HCT116 (cell line): ENCODE measurements at regions not wholly inside any gene's neighbourhood (a gene's known extent, or its start where the extent isn't known, plus 50 kb on each side); places are given as distances from the start of the nearest gene placed in this dataset.

Experiments used
- ATAC-seq: fragments of 200-7000 bp; cut with Tn5 transposase; 2 replicates; pipeline ENCODE4 v1.9.1; 2020; ENCODE audit warnings: mild to moderate bottlenecking, moderate library complexity
- BruUV-seq: library from RNA; stranded (reverse); fragments of 400-500 nt; replicated peaks from 2 replicates; lab custom pipeline; 2021; lab: Mats Ljungman, UMichigan
- CTCF ChIA-PET: fragments of 300-600 bp; sonication (Branson Sonifier 250); formaldehyde crosslinking; loops from one replicate; lab custom pipeline; 2021; ENCODE audit warnings: antibody characterized with exemption; lab: Charles Lee
- POLR2A ChIA-PET: fragments of 300-600, 350-600 bp; sonication (Branson Sonifier 250); formaldehyde crosslinking; loops from one replicate; lab custom pipeline; 2021; ENCODE audit warnings: antibody characterized with exemption; lab: Charles Lee
- RAD21 ChIA-PET, 2 experiments: fragments of 300-600 bp; sonication (Branson Sonifier 250); formaldehyde crosslinking; loops; one replicate each; lab custom pipeline; 2023; ENCODE audit warnings: low total read pairs in 2 of 2; ENCODE audit not compliant: uncharacterized antibody in 2 of 2, unreplicated experiment in 2 of 2, low non-redundant PET in 1 of 2; lab: Charles Lee
- DNase-seq: peaks from one replicate; pipeline ENCODE4 v3.0.0-alpha.2; 2010; ENCODE audit warnings: low read depth, low spot score
- H2AFZ ChIP-seq: fragments of 200-600 bp; shearing (Covaris generic), sonication (generic); 2 replicates; pipeline ENCODE4 v1.6.1; 2017; ENCODE audit warnings: low read depth, mixed run types, mixed read lengths, antibody characterized with exemption, low read length; ENCODE audit not compliant: poor library complexity, severe bottlenecking
- H3K27ac ChIP-seq: 2 replicates; pipeline ENCODE4 v1.5.1; 2012; ENCODE audit warnings: low read depth, low read length
- H3K27me3 ChIP-seq: fragments of 200-600 bp; sonication (generic); 2 replicates; pipeline ENCODE4 v1.6.1; 2016; ENCODE audit warnings: mixed run types, low read length, mixed read lengths; ENCODE audit not compliant: insufficient read depth
- H3K36me3 ChIP-seq, 2 experiments: fragments of 200-500 bp in 1 of 2; fragments of 200-600 bp in 1 of 2; sonication (Bioruptor generic) in 1 of 2; sonication (generic) in 1 of 2; 2 replicates each; pipeline versions ENCODE4 v1.5.1 to v1.6.1; 2014 to 2016; ENCODE audit warnings: low read length in 2 of 2, inconsistent platforms in 1 of 2, mixed read lengths in 1 of 2, mixed run types in 1 of 2; ENCODE audit not compliant: insufficient read depth in 2 of 2, control insufficient read depth in 1 of 2
- H3K4me1 ChIP-seq, 2 experiments: fragments of 200-600 bp in 1 of 2; sonication (generic) in 1 of 2; 2 replicates each; pipeline versions ENCODE4 v1.5.1 to v1.6.1; 2012 to 2017; ENCODE audit warnings: low read length in 2 of 2, inconsistent platforms in 1 of 2, mild to moderate bottlenecking in 1 of 2, mixed read lengths in 1 of 2, mixed run types in 1 of 2, moderate library complexity in 1 of 2; ENCODE audit not compliant: insufficient read depth in 2 of 2, control insufficient read depth in 1 of 2
- H3K4me2 ChIP-seq: fragments of 200-600 bp; sonication (generic); 2 replicates; pipeline ENCODE4 v1.6.1; 2017; ENCODE audit warnings: mixed run types, low read length, mixed read lengths
- H3K4me3 ChIP-seq, 2 experiments: fragments of 200-600 bp in 1 of 2; sonication (generic) in 1 of 2; replicated peaks in 1 of 2; 2 replicates each; pipeline ENCODE4 v1.5.1; 2011 to 2016; ENCODE audit warnings: low read length in 2 of 2, control low read depth in 1 of 2, low read depth in 1 of 2, mild to moderate bottlenecking in 1 of 2, mixed read lengths in 1 of 2, mixed run types in 1 of 2
- H3K79me2 ChIP-seq: fragments of 200-600 bp; sonication (generic); 2 replicates; pipeline ENCODE4 v1.6.1; 2017; ENCODE audit warnings: mild to moderate bottlenecking, mixed run types, low read length, moderate library complexity, mixed read lengths; ENCODE audit not compliant: insufficient read depth
- H3K9ac ChIP-seq: fragments of 200-600 bp; sonication (generic); 2 replicates; pipeline ENCODE4 v1.6.1; 2016; ENCODE audit warnings: low read length, mixed read lengths
- H3K9me2 ChIP-seq: fragments of 200-600 bp; sonication (generic), shearing (Covaris generic); 2 replicates; pipeline ENCODE4 v1.6.1; 2017; ENCODE audit warnings: mixed run types, mild to moderate bottlenecking, moderate library complexity; ENCODE audit not compliant: insufficient read depth
- H3K9me3 ChIP-seq, 2 experiments: fragments of 200-500 bp in 1 of 2; fragments of 200-600 bp in 1 of 2; sonication (Bioruptor generic) in 1 of 2; sonication (generic) in 1 of 2; 2 replicates each; pipeline ENCODE4 v1.6.1; 2014 to 2017; ENCODE audit warnings: low read length in 2 of 2, mixed read lengths in 2 of 2, inconsistent platforms in 1 of 2, low read depth in 1 of 2, mild to moderate bottlenecking in 1 of 2, mixed run types in 1 of 2, moderate library complexity in 1 of 2; ENCODE audit not compliant: control insufficient read depth in 1 of 2, insufficient read depth in 1 of 2
- H4K20me1 ChIP-seq: fragments of 200-600 bp; sonication (generic), shearing (Covaris generic); 2 replicates; pipeline ENCODE4 v1.6.1; 2017; ENCODE audit warnings: mixed run types, mild to moderate bottlenecking, moderate library complexity; ENCODE audit not compliant: insufficient read depth
- ELF1 ChIP-seq: IDR thresholded peaks from 2 replicates; pipeline ENCODE4 v1.6.1; 2012; ENCODE audit warnings: low read depth, borderline replicate concordance
- EZH2 ChIP-seq: fragments of 200-600 bp; sonication (generic); IDR thresholded peaks from 2 replicates; pipeline ENCODE4 v1.6.1; 2017; ENCODE audit warnings: antibody characterized with exemption, mixed run types
- EZH2phosphoT487 ChIP-seq: fragments of 200-600 bp; IDR thresholded peaks from 2 replicates; pipeline ENCODE4 v1.6.1; 2018; ENCODE audit warnings: antibody characterized with exemption, borderline replicate concordance
- FOSL1 ChIP-seq: IDR thresholded peaks from 2 replicates; pipeline ENCODE4 v1.6.1; 2012; ENCODE audit warnings: low read depth
- JUND ChIP-seq: IDR thresholded peaks from 2 replicates; pipeline ENCODE4 v1.6.1; 2012
- POLR2A ChIP-seq: IDR thresholded peaks from 2 replicates; pipeline ENCODE4 v1.7.0; 2011; ENCODE audit warnings: borderline replicate concordance; ENCODE audit not compliant: insufficient read depth, insufficient read length; ENCODE audit errors: extremely low read depth
- POLR2AphosphoS5 ChIP-seq: IDR thresholded peaks from 2 replicates; pipeline ENCODE4 v1.6.1; 2011; ENCODE audit warnings: mild to moderate bottlenecking, low read depth, low read length, moderate library complexity
- RAD21 ChIP-seq: IDR thresholded peaks from 2 replicates; pipeline ENCODE4 v1.6.1; 2012; ENCODE audit warnings: low read depth, mild to moderate bottlenecking
- SIN3A ChIP-seq: IDR thresholded peaks from 2 replicates; pipeline ENCODE4 v1.6.1; 2012; ENCODE audit warnings: low read depth
- SP1 ChIP-seq: IDR thresholded peaks from 2 replicates; pipeline ENCODE4 v1.6.1; 2012; ENCODE audit warnings: low read depth
- SRF ChIP-seq: IDR thresholded peaks from 2 replicates; pipeline ENCODE4 v1.6.1; 2012; ENCODE audit warnings: low read depth
- YY1 ChIP-seq: IDR thresholded peaks from 2 replicates; pipeline ENCODE4 v1.6.1; 2011; ENCODE audit warnings: low read length, low read depth, moderate library complexity, mild to moderate bottlenecking; ENCODE audit not compliant: insufficient replicate concordance; ENCODE audit errors: extremely low read depth
- ZNF274 ChIP-seq: fragments of 200-500 bp; sonication (Bioruptor generic); IDR thresholded peaks from 2 replicates; pipeline ENCODE4 v1.6.1; 2014; ENCODE audit warnings: mild to moderate bottlenecking, low read depth, low read length, inconsistent platforms
- intact Hi-C: fragments of 100-400 bp; cut with micrococcal nuclease; formaldehyde crosslinking; loops from 2 replicates; pipeline ENCODE4 v1.10.0; 2022
- TF ChIP-seq, protein P1 (sequence below): IDR thresholded peaks from 2 replicates; pipeline ENCODE4 v1.6.1; 2012
- TF ChIP-seq, protein P2 (sequence below): IDR thresholded peaks from 2 replicates; pipeline ENCODE4 v1.6.1; 2011; ENCODE audit warnings: mild to moderate bottlenecking, low read length, moderate library complexity; ENCODE audit not compliant: insufficient replicate concordance; ENCODE audit errors: extremely low read depth
- TF ChIP-seq, protein P3 (sequence below): IDR thresholded peaks from 2 replicates; pipeline ENCODE4 v1.6.1; 2012
- TF ChIP-seq, protein P4 (sequence below), 3 experiments: fragments of 200-600 bp in 1 of 3; sonication (generic) in 1 of 3; IDR thresholded peaks in 2 of 3; conservative IDR thresholded peaks in 1 of 3; 2 replicates each; pipeline ENCODE4 v1.5.1; 2012 to 2017; ENCODE audit warnings: low read depth in 2 of 3, low read length in 2 of 3, antibody characterized with exemption in 1 of 3, borderline replicate concordance in 1 of 3, control low read depth in 1 of 3, mild to moderate bottlenecking in 1 of 3, mixed read lengths in 1 of 3, mixed run types in 1 of 3, moderate library complexity in 1 of 3; ENCODE audit not compliant: insufficient read depth in 1 of 3

DNA sequence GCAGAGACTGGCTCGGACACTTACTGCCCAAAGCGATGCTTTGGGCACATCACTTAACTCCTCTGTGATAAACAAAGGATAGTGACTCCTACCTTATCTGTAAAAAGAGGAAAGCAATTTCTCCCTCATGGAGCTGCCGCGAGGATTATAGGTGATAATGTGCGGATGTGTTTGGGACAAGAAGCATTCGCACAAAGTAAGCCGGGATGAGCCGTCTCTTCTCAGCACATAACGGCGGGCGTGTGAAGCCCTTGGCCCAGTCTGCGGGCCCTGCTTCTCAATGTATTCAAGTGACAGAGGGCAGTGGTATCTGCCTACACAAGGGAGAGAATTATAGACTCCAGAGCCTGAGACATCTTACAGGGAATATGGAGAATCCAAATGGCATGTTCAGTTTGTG, 550.3 kb upstream of the CPEB2 start:
- H3K27me3 ChIP-seq, result no peaks in the 10 kb centered on the region
- TF ChIP-seq, protein P1, sequence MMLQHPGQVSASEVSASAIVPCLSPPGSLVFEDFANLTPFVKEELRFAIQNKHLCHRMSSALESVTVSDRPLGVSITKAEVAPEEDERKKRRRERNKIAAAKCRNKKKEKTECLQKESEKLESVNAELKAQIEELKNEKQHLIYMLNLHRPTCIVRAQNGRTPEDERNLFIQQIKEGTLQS, result no peak
- TF ChIP-seq FOSL1 (no peak), RAD21 (no peak), SIN3A (no peak), SRF (no peak)
- TF ChIP-seq, protein P2, sequence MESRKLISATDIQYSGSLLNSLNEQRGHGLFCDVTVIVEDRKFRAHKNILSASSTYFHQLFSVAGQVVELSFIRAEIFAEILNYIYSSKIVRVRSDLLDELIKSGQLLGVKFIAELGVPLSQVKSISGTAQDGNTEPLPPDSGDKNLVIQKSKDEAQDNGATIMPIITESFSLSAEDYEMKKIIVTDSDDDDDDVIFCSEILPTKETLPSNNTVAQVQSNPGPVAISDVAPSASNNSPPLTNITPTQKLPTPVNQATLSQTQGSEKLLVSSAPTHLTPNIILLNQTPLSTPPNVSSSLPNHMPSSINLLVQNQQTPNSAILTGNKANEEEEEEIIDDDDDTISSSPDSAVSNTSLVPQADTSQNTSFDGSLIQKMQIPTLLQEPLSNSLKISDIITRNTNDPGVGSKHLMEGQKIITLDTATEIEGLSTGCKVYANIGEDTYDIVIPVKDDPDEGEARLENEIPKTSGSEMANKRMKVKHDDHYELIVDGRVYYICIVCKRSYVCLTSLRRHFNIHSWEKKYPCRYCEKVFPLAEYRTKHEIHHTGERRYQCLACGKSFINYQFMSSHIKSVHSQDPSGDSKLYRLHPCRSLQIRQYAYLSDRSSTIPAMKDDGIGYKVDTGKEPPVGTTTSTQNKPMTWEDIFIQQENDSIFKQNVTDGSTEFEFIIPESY, result no peak
- TF ChIP-seq, protein P3, sequence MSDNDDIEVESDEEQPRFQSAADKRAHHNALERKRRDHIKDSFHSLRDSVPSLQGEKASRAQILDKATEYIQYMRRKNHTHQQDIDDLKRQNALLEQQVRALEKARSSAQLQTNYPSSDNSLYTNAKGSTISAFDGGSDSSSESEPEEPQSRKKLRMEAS, result no peak
- H3K27ac ChIP-seq, result no peak overlapping the region
- RAD21 ChIA-PET, result no interaction called here
- no peak for ATAC-seq
- no peak overlapping the region for H3K9ac ChIP-seq
- no peaks in the 10 kb centered on the region for H4K20me1 ChIP-seq
- no peak for DNase-seq
- CTCF ChIA-PET, result no interaction called here
- POLR2A ChIA-PET, result no interaction called here
- no peaks in the 10 kb centered on the region for H3K9me2 ChIP-seq
- no peaks in the 10 kb centered on the region for H3K36me3 ChIP-seq
- H3K79me2 ChIP-seq, result no peaks in the 10 kb centered on the region
- H3K4me2 ChIP-seq, result no peak overlapping the region
- no peak overlapping the region for H2AFZ ChIP-seq
- BruUV-seq, result no TSS peak
- H3K4me3 ChIP-seq, result no peak overlapping the region
- peaks cover 0 to 11% of the 10 kb centered on the region in 2 experiments; a peak in 2 of 4 replicates for H3K9me3 ChIP-seq
- intact Hi-C loops, result no loop called here
- H3K4me1 ChIP-seq, result no peaks in the 10 kb centered on the region

DNA sequence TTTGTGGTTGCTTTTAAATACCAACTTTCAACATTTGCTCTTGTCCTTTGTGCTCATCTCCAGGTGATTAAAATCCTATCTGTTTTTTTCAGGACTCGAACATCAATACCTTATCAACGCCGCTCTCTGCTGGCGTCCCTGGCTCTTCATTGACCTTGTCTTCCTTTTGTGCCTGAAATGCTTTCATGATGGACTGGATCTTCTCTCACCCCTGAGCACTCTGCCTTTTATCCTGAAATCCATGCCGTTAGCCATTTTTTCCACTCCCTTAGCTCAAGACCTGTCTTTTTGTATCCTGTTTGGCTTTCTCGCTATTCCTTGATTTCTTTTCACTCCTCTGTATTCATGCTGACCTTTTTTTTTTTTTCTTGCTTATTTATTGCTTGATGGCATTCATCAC, 549.5 kb upstream of the CPEB2 start:
- no peaks in the 10 kb centered on the region for H3K9me2 ChIP-seq
- BruUV-seq, result no TSS peak
- POLR2A ChIA-PET, result no interaction called here
- CTCF ChIA-PET, result no interaction called here
- H3K9ac ChIP-seq, result no peak overlapping the region
- H3K27me3 ChIP-seq, result no peaks in the 10 kb centered on the region
- H2AFZ ChIP-seq, result no peak overlapping the region
- no peak for DNase-seq
- peaks cover 0 to 8% of the 10 kb centered on the region in 2 experiments; a peak in 2 of 4 replicates for H3K9me3 ChIP-seq
- H3K36me3 ChIP-seq, result no peaks in the 10 kb centered on the region
- RAD21 ChIA-PET, result no interaction called here
- no peaks in the 10 kb centered on the region for H3K79me2 ChIP-seq
- no peak overlapping the region for H3K4me2 ChIP-seq
- H3K27ac ChIP-seq, result no peak overlapping the region
- ATAC-seq, result no peak
- no peaks in the 10 kb centered on the region for H4K20me1 ChIP-seq
- intact Hi-C loops, result no loop called here
- H3K4me1 ChIP-seq, result no peaks in the 10 kb centered on the region
- H3K4me3 ChIP-seq, result no peak overlapping the region
- no peak for TF ChIP-seq FOSL1
- TF ChIP-seq SIN3A, result no peak
- no peak for TF ChIP-seq EZH2phosphoT487
- TF ChIP-seq, protein P1, result no peak
- no peak for TF ChIP-seq YY1
- TF ChIP-seq SP1, result no peak
- TF ChIP-seq POLR2A, result no peak
- no peak for TF ChIP-seq EZH2
- no peak for TF ChIP-seq POLR2AphosphoS5
- no peak for TF ChIP-seq JUND
- TF ChIP-seq, protein P4, sequence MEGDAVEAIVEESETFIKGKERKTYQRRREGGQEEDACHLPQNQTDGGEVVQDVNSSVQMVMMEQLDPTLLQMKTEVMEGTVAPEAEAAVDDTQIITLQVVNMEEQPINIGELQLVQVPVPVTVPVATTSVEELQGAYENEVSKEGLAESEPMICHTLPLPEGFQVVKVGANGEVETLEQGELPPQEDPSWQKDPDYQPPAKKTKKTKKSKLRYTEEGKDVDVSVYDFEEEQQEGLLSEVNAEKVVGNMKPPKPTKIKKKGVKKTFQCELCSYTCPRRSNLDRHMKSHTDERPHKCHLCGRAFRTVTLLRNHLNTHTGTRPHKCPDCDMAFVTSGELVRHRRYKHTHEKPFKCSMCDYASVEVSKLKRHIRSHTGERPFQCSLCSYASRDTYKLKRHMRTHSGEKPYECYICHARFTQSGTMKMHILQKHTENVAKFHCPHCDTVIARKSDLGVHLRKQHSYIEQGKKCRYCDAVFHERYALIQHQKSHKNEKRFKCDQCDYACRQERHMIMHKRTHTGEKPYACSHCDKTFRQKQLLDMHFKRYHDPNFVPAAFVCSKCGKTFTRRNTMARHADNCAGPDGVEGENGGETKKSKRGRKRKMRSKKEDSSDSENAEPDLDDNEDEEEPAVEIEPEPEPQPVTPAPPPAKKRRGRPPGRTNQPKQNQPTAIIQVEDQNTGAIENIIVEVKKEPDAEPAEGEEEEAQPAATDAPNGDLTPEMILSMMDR (IDR thresholded peaks at IDR 0.05 in 2 of 3, conservative IDR thresholded peaks at IDR 0.05 in 1 of 3; ENCODE audit: borderline replicate concordance in 1 of 3, insufficient read depth in 1 of 3, low read depth in 2 of 3, low read length in 2 of 3), result no peak
- TF ChIP-seq ZNF274, result no peak
- no peak for TF ChIP-seq ELF1
